Upper lobe of left lung (tissue), 4 donors: ENCODE measurements at regions not wholly inside any gene's neighbourhood (a gene's known extent, or its start where the extent isn't known, plus 50 kb on each side); places are given as distances from the start of the nearest gene placed in this dataset.
A peak's percentile ranks its signal among the peaks of the same experiment; 100 is the strongest.

ENCODE experiments used
- EP300 ChIP-seq, 4 donors: sonication (generic); formaldehyde crosslinking; IDR thresholded peaks; one replicate each; pipeline ENCODE4 v1.5.1; 2017; ENCODE audit warnings: antibody characterized with exemption in 4 of 4, control low read depth in 2 of 4
- POLR2A ChIP-seq, 4 donors: fragments of 450-650 bp; IDR thresholded peaks; one replicate each; pipeline ENCODE4 v1.5.1; 2016 to 2017; ENCODE audit warnings: antibody characterized with exemption in 4 of 4, mild to moderate bottlenecking in 2 of 4
- POLR2AphosphoS5 ChIP-seq, 2 donors: sonication (generic); formaldehyde crosslinking; IDR thresholded peaks; one replicate each; pipeline ENCODE4 v1.5.1; 2017; ENCODE audit warnings: antibody characterized with exemption in 2 of 2
- TF ChIP-seq, protein P1 (sequence below), 6 experiments: fragments of 450-650 bp in 4 of 6; fragments of 200-600 bp in 2 of 6; sonication (generic) in 2 of 6; IDR thresholded peaks; one replicate each; pipeline ENCODE4 v1.5.1; 2016 to 2019; ENCODE audit warnings: antibody characterized with exemption in 6 of 6

- TF ChIP-seq, protein P1, sequence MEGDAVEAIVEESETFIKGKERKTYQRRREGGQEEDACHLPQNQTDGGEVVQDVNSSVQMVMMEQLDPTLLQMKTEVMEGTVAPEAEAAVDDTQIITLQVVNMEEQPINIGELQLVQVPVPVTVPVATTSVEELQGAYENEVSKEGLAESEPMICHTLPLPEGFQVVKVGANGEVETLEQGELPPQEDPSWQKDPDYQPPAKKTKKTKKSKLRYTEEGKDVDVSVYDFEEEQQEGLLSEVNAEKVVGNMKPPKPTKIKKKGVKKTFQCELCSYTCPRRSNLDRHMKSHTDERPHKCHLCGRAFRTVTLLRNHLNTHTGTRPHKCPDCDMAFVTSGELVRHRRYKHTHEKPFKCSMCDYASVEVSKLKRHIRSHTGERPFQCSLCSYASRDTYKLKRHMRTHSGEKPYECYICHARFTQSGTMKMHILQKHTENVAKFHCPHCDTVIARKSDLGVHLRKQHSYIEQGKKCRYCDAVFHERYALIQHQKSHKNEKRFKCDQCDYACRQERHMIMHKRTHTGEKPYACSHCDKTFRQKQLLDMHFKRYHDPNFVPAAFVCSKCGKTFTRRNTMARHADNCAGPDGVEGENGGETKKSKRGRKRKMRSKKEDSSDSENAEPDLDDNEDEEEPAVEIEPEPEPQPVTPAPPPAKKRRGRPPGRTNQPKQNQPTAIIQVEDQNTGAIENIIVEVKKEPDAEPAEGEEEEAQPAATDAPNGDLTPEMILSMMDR (IDR thresholded peaks at IDR 0.05), result no peak
- no peak for TF ChIP-seq POLR2A (IDR thresholded peaks at IDR 0.05)
- peak in 1 of 2 donors; percentile 47 for TF ChIP-seq POLR2AphosphoS5 (IDR thresholded peaks at IDR 0.05)
- TF ChIP-seq EP300 (IDR thresholded peaks at IDR 0.05), result no peak
Measured at GRCh38 chr15:70438776-70439175, 324.6 kb downstream of the UACA start.
